SK-N-SH (cell line): ENCODE measurements at regions not wholly inside any gene's neighbourhood (a gene's known extent, or its start where the extent isn't known, plus 50 kb on each side); places are given as distances from the start of the nearest gene placed in this dataset.

ENCODE experiments used
- CTCF ChIP-seq: fragments of 200-600 bp; sonication (generic); IDR thresholded peaks from 2 replicates; pipeline ENCODE4 v1.6.1; 2017; ENCODE audit warnings: antibody characterized with exemption, mild to moderate bottlenecking, moderate library complexity
- FOXM1 ChIP-seq: IDR thresholded peaks from 2 replicates; pipeline ENCODE4 v1.4.0; 2012; ENCODE audit warnings: low read depth, mild to moderate bottlenecking
- GATA2 ChIP-seq: sonication (generic); formaldehyde crosslinking; IDR thresholded peaks from 2 replicates; pipeline ENCODE4 v1.5.0; 2020; ENCODE audit warnings: mild to moderate bottlenecking, missing genetic modification reagents
- MAX ChIP-seq: IDR thresholded peaks from 2 replicates; pipeline ENCODE4 v1.4.0; 2012; ENCODE audit warnings: low read depth
- NRF1 ChIP-seq: IDR thresholded peaks from 2 replicates; pipeline ENCODE4 v1.6.1; 2012; ENCODE audit warnings: low read depth, mild to moderate bottlenecking, low read length
- POLR2AphosphoS5 ChIP-seq: IDR thresholded peaks from 2 replicates; pipeline ENCODE4 v1.6.1; 2012; ENCODE audit warnings: low read depth, low read length
- RFX5 ChIP-seq: IDR thresholded peaks from 2 replicates; pipeline ENCODE4 v1.6.1; 2012; ENCODE audit warnings: mild to moderate bottlenecking, improper control_type of control experiment, low read length
- RXRA ChIP-seq: IDR thresholded peaks from 2 replicates; pipeline ENCODE4 v1.4.0; 2012; ENCODE audit warnings: low read depth, mild to moderate bottlenecking, borderline replicate concordance
- SMC3 ChIP-seq: IDR thresholded peaks from 2 replicates; pipeline ENCODE4 v1.6.1; 2012; ENCODE audit warnings: low read depth, low read length, improper control_type of control experiment
- TAF1 ChIP-seq: IDR thresholded peaks from 2 replicates; pipeline ENCODE4 v1.6.1; 2012; ENCODE audit warnings: low read depth, mild to moderate bottlenecking, low read length, moderate library complexity, borderline replicate concordance
- TCF12 ChIP-seq: IDR thresholded peaks from 2 replicates; pipeline ENCODE4 v1.4.0; 2012
- ZBTB33 ChIP-seq: IDR thresholded peaks from 2 replicates; pipeline ENCODE4 v1.4.0; 2012; ENCODE audit warnings: low read depth, borderline replicate concordance

- TF ChIP-seq CTCF (no peak), ZBTB33 (no peak), MAX (no peak), TCF12 (no peak), SMC3 (no peak), TAF1 (no peak), FOXM1 (no peak), GATA2 (CRISPR knock-in tag) (no peak), RFX5 (no peak), POLR2AphosphoS5 (no peak), RXRA (no peak), NRF1 (no peak)
Observed at GRCh38 chr14:50021261-50022031, 94.9 kb downstream of the VCPKMT start.
